NCI-H446 (cell line): ENCODE measurements at regions not wholly inside any gene's neighbourhood (a gene's known extent, or its start where the extent isn't known, plus 50 kb on each side); places are given as distances from the start of the nearest gene placed in this dataset.

ENCODE experiments used
- DNase-seq, 2 experiments: peaks; one replicate each; lab custom pipeline; 2025; lab: John Stamatoyannopoulos, UW

- DNase-seq: no peak
Observed at GRCh38 chrX:39915081-39915480, 182.7 kb downstream of the BCOR start.

GRCh38 chrX:39915596-39915995 lies 182.2 kb downstream of the BCOR start:
- DNase-seq: no peak

GRCh38 chrX:39921838-39922237 lies 175.9 kb downstream of the BCOR start:
- peak in 1 of 2 experiments; percentile 2 for DNase-seq

GRCh38 chrX:39922488-39922887 lies 175.3 kb downstream of the BCOR start:
- DNase-seq: no peak

- no peak for DNase-seq
Observed at GRCh38 chrX:39922926-39923325, 174.8 kb downstream of the BCOR start.

GRCh38 chrX:39927380-39927779 lies 170.4 kb downstream of the BCOR start:
- DNase-seq: no peak

GRCh38 chrX:39928704-39929378 lies 168.9 kb downstream of the BCOR start:
- DNase-seq: no peak

- DNase-seq: no peak
Observed at GRCh38 chrX:39929379-39930025, 168.3 kb downstream of the BCOR start.

- no peak for DNase-seq
Observed at GRCh38 chrX:39930786-39931528, 166.8 kb downstream of the BCOR start.

GRCh38 chrX:39931529-39932282 lies 166.1 kb downstream of the BCOR start:
- DNase-seq: no peak

- DNase-seq: peak in 1 of 2 experiments; percentile 54
Observed at GRCh38 chrX:39935411-39936064, 162.2 kb downstream of the BCOR start.

- DNase-seq: no peak
Observed at GRCh38 chrX:39936886-39937770, 160.6 kb downstream of the BCOR start.

GRCh38 chrX:39938466-39938865 lies 159.3 kb downstream of the BCOR start:
- DNase-seq: no peak

GRCh38 chrX:39939678-39940077 lies 158.1 kb downstream of the BCOR start:
- no peak for DNase-seq

GRCh38 chrX:39941332-39941920 lies 156.3 kb downstream of the BCOR start:
- no peak for DNase-seq

GRCh38 chrX:39944416-39944815 lies 153.3 kb downstream of the BCOR start:
- DNase-seq: no peak

- no peak for DNase-seq
Observed at GRCh38 chrX:39945709-39946108, 152.0 kb downstream of the BCOR start.

GRCh38 chrX:39946822-39947221 lies 150.9 kb downstream of the BCOR start:
- DNase-seq: no peak

- DNase-seq: no peak
Observed at GRCh38 chrX:39948582-39948981, 149.2 kb downstream of the BCOR start.

GRCh38 chrX:39950018-39950688 lies 147.6 kb downstream of the BCOR start:
- DNase-seq: no peak
